ENCODE measurements at regions not wholly inside any gene's neighbourhood (a gene's known extent, or its start where the extent isn't known, plus 50 kb on each side); places are given as distances from the start of the nearest gene placed in this dataset.

GRCh38 chr2:217717646-217718045 lies 285.1 kb downstream of the TNS1 start:
- DNase-seq: no peak

- no peak for DNase-seq
Measured at GRCh38 chr2:217715484-217715883, 287.3 kb downstream of the TNS1 start.

GRCh38 chr2:217714287-217714751 lies 288.5 kb downstream of the TNS1 start:
- DNase-seq: peak; percentile 22

- peak; percentile 81 for DNase-seq
Measured at GRCh38 chr2:217713395-217714286, 289.2 kb downstream of the TNS1 start.

- DNase-seq: no peak
Measured at GRCh38 chr2:217712431-217712830, 290.4 kb downstream of the TNS1 start.

GRCh38 chr2:217711188-217711587 lies 291.6 kb downstream of the TNS1 start:
- DNase-seq: no peak

GRCh38 chr2:217710211-217710765 lies 292.5 kb downstream of the TNS1 start:
- no peak for DNase-seq

- DNase-seq: no peak
Measured at GRCh38 chr2:217709478-217710210, 293.2 kb downstream of the TNS1 start.

GRCh38 chr2:217707131-217707611 lies 295.6 kb downstream of the TNS1 start:
- DNase-seq: no peak

- no peak for DNase-seq
Measured at GRCh38 chr2:217706513-217706912, 296.3 kb downstream of the TNS1 start.

- DNase-seq: no peak
Measured at GRCh38 chr2:217706095-217706494, 296.7 kb downstream of the TNS1 start.

GRCh38 chr2:217705461-217705860 lies 297.3 kb downstream of the TNS1 start:
- DNase-seq: no peak

GRCh38 chr2:217703999-217704398 lies 298.8 kb downstream of the TNS1 start:
- DNase-seq: no peak

GRCh38 chr2:217703102-217703501 lies 299.7 kb downstream of the TNS1 start:
- no peak for DNase-seq

GRCh38 chr2:217701622-217702021 lies 301.2 kb downstream of the TNS1 start:
- no peak for DNase-seq

- no peak for DNase-seq
Measured at GRCh38 chr2:217698691-217699090, 304.1 kb downstream of the TNS1 start.

- no peak for DNase-seq
Measured at GRCh38 chr2:217695033-217695520, 307.7 kb downstream of the TNS1 start.

- DNase-seq: no peak
Measured at GRCh38 chr2:217694291-217694690, 308.5 kb downstream of the TNS1 start.

GRCh38 chr2:217693363-217693762 lies 309.4 kb downstream of the TNS1 start:
- no peak for DNase-seq

- no peak for DNase-seq
Measured at GRCh38 chr2:217691920-217692666, 310.7 kb downstream of the TNS1 start.

GRCh38 chr2:217691516-217691915 lies 311.3 kb downstream of the TNS1 start:
- DNase-seq: no peak

- DNase-seq: no peak
Measured at GRCh38 chr2:217689053-217689452, 313.7 kb downstream of the TNS1 start.

GRCh38 chr2:217688494-217688893 lies 314.3 kb downstream of the TNS1 start:
- no peak for DNase-seq

Measured in hematopoietic multipotent progenitor cell treated with erythropoietin and hydrocortisone succinate and interleukin-3 and kit ligand, for 4 days (in vitro differentiated cells).